Raji (cell line): ENCODE measurements at regions not wholly inside any gene's neighbourhood (a gene's known extent, or its start where the extent isn't known, plus 50 kb on each side); places are given as distances from the start of the nearest gene placed in this dataset.

Experiments
- POLR2A ChIP-seq: IDR thresholded peaks from 2 replicates; pipeline ENCODE4 v1.6.1; 2011; ENCODE audit warnings: low read depth, low read length, control low read depth; ENCODE audit not compliant: insufficient read depth

GRCh38 chr15:69860921-69861320 lies 236.8 kb downstream of the TLE3 start:
- TF ChIP-seq POLR2A = no peak

- no peak for TF ChIP-seq POLR2A
These were observed 236.2 kb downstream of the TLE3 start for GRCh38 chr15:69861331-69862171.

- TF ChIP-seq POLR2A = no peak
These were observed 235.2 kb downstream of the TLE3 start for GRCh38 chr15:69862540-69862939.

- no peak for TF ChIP-seq POLR2A
These were observed 234.3 kb downstream of the TLE3 start for GRCh38 chr15:69863446-69863845.

- no peak for TF ChIP-seq POLR2A
These were observed 232.3 kb downstream of the TLE3 start for GRCh38 chr15:69865369-69865768.

GRCh38 chr15:69868756-69869155 lies 229.0 kb downstream of the TLE3 start:
- no peak for TF ChIP-seq POLR2A

GRCh38 chr15:69869291-69869690 lies 228.4 kb downstream of the TLE3 start:
- no peak for TF ChIP-seq POLR2A

DNA sequence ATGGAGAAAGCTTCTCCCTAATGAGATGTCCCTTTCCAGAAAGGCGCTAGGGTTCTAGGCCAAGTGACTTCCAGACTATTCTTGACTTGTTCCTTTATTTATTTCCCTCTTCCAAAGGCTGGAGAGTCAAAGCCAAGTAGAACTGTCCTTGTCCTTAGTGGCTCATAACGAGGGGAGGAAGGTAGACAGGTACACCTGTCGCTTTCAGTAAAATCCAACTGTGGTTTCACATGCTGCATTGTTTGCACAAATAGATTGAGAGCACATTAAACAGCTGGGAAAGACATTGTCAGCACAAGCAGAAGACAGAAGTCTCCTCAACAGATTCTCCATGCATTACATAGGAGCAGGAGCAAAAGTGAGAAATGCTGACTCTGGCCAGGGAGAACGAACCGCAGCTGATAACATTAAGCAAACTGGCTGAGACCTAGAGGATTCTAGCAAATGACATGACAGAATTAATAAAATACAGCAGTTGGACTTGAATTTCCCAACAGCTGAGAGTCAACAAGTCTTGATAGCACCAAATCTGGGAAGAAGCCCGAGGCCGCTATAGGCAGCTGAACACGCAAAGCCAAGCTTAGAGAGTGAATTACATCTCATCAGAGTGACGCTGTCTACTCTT lies 227.7 kb downstream of the TLE3 start:
- no peak for TF ChIP-seq POLR2A

DNA sequence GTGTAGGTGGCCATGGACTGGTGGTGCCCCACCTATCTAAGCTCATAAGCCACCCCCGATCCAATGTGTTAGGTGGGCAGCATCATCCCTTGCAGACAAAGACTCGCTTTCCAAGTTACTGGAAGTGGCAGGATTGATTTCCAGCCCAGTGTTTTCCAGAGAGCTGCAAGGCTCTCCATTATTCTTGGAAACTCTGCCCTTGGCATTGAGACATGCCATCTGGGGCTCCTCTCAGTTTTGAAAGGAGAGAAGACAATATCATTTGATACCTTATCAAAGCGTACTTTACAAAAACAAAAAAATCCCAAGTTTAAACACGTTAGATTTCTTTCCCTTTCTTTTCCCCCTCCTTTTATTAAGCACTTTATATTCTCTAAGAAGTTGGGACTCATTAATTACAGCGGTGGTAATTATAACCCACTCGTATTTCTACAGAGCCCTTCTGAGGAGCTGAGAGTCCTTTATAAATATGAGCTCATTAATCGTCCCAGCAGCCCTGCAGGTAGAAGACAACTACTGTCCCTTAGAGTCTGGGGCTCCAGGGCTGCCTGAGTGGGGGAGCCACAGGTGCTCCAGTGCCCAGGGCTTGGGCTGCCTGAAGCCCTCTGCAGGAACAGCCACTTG lies 226.1 kb downstream of the TLE3 start:
- TF ChIP-seq POLR2A = no peak

DNA sequence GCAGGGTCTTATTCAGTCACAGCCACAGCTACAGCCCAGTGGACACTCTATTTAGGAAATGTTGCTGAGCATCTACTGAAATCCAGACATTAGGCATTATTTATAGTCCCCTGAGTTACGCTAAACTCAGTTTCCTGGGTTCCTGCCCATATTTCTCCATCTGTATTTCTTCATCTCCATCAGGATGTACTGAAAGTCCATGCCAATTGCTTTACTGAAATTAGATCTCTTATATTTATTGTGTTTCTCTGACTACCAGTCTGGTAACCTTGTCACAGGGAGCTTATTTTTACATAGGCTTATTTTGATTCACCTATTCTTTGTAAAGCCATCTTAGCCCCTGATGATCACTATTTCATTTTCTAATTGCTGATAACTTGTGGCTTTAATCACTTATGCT lies 223.9 kb downstream of the TLE3 start:
- TF ChIP-seq POLR2A = no peak

GRCh38 chr15:69874321-69874720 lies 223.4 kb downstream of the TLE3 start:
- no peak for TF ChIP-seq POLR2A

DNA sequence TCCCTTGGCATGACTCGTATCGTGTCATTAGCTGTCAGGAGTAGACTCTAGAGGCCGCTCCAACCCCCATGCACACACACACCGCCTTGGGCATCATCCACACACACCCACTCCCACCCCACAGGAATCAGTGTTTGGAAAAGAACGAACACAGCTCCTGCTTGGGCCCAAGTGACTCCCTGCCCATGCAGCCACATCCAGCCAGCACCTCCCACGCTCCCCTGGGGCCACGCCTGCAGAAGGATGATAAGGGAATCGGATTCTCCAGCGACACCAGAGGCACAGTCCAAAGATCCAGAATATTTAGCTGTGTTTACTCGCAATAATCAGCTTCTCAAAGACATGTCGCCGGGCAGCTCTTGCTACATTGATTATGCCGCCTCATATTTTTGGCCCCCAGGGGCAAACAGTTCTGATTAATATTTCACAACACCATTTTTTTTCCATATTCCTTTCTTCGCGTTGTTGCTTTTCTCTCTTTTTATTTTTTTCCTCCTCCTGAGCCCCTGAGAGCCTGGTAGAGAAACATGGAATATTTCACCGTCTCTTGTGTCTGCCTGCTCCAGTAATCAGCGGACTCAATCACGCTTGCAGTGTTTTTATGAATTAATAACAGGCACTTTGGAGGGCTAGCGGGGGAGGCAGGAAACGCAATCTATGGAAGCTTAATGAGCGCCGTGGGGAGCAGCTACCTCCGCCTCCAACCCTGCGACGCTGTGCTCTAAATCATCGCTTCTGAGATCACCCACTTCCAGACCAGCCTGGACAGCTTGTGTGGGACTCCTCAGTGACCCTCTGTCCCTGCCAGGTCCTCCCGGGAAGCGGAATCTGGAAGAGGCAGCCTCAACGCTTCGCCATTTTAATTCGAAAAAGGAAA lies 221.4 kb downstream of the TLE3 start:
- TF ChIP-seq POLR2A = no peak

DNA sequence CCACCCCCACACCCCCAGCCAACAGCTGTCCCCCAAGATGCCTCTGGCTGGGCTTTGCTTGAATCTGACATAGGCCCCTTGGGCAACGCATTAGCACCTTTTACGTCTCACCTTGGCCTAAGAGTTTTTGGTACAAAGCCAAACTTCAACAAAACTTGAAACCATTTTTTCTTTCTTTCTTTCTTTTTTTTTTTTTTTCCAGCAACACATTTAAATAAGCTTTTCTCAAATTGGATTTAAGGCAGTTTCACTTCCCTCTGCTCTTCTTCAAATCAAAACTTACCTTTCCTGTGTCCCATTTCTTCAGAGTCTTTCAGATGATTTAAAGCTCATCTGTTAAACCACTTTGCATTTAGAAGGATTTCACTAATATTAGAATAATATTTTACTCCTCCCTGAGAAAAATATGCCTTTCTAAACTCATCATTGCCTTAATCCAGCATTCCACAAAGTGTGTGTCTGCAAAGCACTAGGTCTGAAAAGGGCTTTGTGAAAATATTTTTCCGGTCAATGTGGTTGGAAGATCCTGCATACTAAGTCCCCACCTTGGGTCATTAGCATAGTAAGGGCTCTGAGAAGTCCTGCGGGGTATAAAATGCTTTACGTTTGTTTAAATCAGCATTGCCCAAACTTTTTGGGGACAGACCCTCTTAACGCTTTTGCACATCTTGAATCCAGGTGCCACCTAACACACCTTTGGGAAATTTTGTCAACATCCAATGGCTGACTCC lies 217.0 kb downstream of the TLE3 start:
- no peak for TF ChIP-seq POLR2A

- peak; percentile 36; the same call in 1 of the 2 replicates for TF ChIP-seq POLR2A
These were observed 216.4 kb downstream of the TLE3 start for GRCh38 chr15:69881302-69881670.
